SK-N-MC (cell line): ENCODE measurements at regions not wholly inside any gene's neighbourhood (a gene's known extent, or its start where the extent isn't known, plus 50 kb on each side); places are given as distances from the start of the nearest gene placed in this dataset.

Experiments
- DNase-seq: peaks from one replicate; pipeline ENCODE4 v3.0.0-alpha.2; 2011; ENCODE audit warnings: low read depth, low spot score
- H3K27ac ChIP-seq: fragments of 200-600 bp; sonication (generic); 2 replicates; pipeline ENCODE4 v1.5.1; 2016; ENCODE audit warnings: mixed run types
- H3K36me3 ChIP-seq: fragments of 200-600 bp; sonication (generic); 2 replicates; pipeline ENCODE4 v1.6.1; 2017; ENCODE audit warnings: antibody characterized with exemption, low read length, mixed read lengths; ENCODE audit not compliant: insufficient read depth
- H3K4me3 ChIP-seq: fragments of 200-600 bp; sonication (generic); 2 replicates; pipeline ENCODE4 v1.5.1; 2016
- H3K9ac ChIP-seq: fragments of 200-600 bp; sonication (generic); 2 replicates; pipeline ENCODE4 v1.8.0; 2017; ENCODE audit warnings: mixed run types, mixed read lengths; ENCODE audit not compliant: insufficient read length
- H3K9me3 ChIP-seq: fragments of 200-600 bp; sonication (generic); 2 replicates; pipeline ENCODE4 v1.6.1; 2017; ENCODE audit warnings: low read depth, mild to moderate bottlenecking, antibody characterized with exemption, low read length, moderate library complexity, mixed read lengths
- EZH2 ChIP-seq: fragments of 200-600 bp; sonication (generic); IDR thresholded peaks from one replicate; pipeline ENCODE4 v1.6.1; 2017; ENCODE audit warnings: antibody characterized with exemption
- FOXP2 ChIP-seq: optimal IDR thresholded peaks from 2 replicates; pipeline ENCODE3; 2011; ENCODE audit warnings: mild to moderate bottlenecking, moderate library complexity; ENCODE audit not compliant: insufficient read depth; ENCODE audit errors: extremely low read length, control extremely low read depth
- POLR2AphosphoS5 ChIP-seq: IDR thresholded peaks from 2 replicates; pipeline ENCODE4 v1.6.1; 2012; ENCODE audit warnings: mild to moderate bottlenecking, low read depth, low read length, borderline replicate concordance

GRCh38 chr18:67301592-67301991 lies 214.9 kb downstream of the DSEL start:
- no peaks in the 10 kb centered on the region for H3K36me3 ChIP-seq
- no peak for DNase-seq
- no peak overlapping the region for H3K27ac ChIP-seq
- no peak overlapping the region for H3K9ac ChIP-seq
- H3K9me3 ChIP-seq, result no peaks in the 10 kb centered on the region
- TF ChIP-seq POLR2AphosphoS5, result no peak
- no peak for TF ChIP-seq EZH2
- no peak overlapping the region for H3K4me3 ChIP-seq

- TF ChIP-seq EZH2, result no peak
- no peak for TF ChIP-seq POLR2AphosphoS5
- TF ChIP-seq FOXP2, result no peak
- DNase-seq, result no peak
- H3K9me3 ChIP-seq, result no peaks in the 10 kb centered on the region
These were observed 216.0 kb downstream of the DSEL start for GRCh38 chr18:67300498-67300897.

GRCh38 chr18:67292814-67293213 lies 223.7 kb downstream of the DSEL start:
- Histone ChIP-seq H3K27ac (no peak overlapping the region), H3K4me3 (no peak overlapping the region), H3K36me3 (no peaks in the 10 kb centered on the region), H3K9ac (no peak overlapping the region), H3K9me3 (no peaks in the 10 kb centered on the region)
- DNase-seq, result no peak
- TF ChIP-seq FOXP2 (no peak), POLR2AphosphoS5 (no peak), EZH2 (no peak)

More at GRCh38 chr18:67300498-67300897, 216.0 kb downstream of the DSEL start:
- Histone ChIP-seq H3K36me3 (no peaks in the 10 kb centered on the region), H3K9ac (no peak overlapping the region), H3K4me3 (no peak overlapping the region), H3K27ac (no peak overlapping the region)

- TF ChIP-seq POLR2AphosphoS5, result no peak
- TF ChIP-seq FOXP2, result no peak
- no peak for TF ChIP-seq EZH2
- Histone ChIP-seq H3K27ac (no peak overlapping the region), H3K4me3 (no peak overlapping the region), H3K36me3 (no peaks in the 10 kb centered on the region), H3K9ac (no peak overlapping the region), H3K9me3 (no peaks in the 10 kb centered on the region)
- DNase-seq, result no peak
These were observed 226.1 kb downstream of the DSEL start for GRCh38 chr18:67290421-67290820.

GRCh38 chr18:67285583-67285982 lies 230.9 kb downstream of the DSEL start:
- no peaks in the 10 kb centered on the region for H3K9me3 ChIP-seq

GRCh38 chr18:67282796-67283195 lies 233.7 kb downstream of the DSEL start:
- no peaks in the 10 kb centered on the region for H3K9me3 ChIP-seq
- H3K36me3 ChIP-seq, result no peaks in the 10 kb centered on the region
- no peak overlapping the region for H3K27ac ChIP-seq
- DNase-seq, result no peak
- H3K4me3 ChIP-seq, result no peak overlapping the region
- TF ChIP-seq POLR2AphosphoS5, result no peak
- TF ChIP-seq FOXP2, result no peak
- no peak for TF ChIP-seq EZH2
- H3K9ac ChIP-seq, result no peak overlapping the region

More at GRCh38 chr18:67285583-67285982, 230.9 kb downstream of the DSEL start:
- Histone ChIP-seq H3K9ac (no peak overlapping the region), H3K27ac (no peak overlapping the region), H3K36me3 (no peaks in the 10 kb centered on the region), H3K4me3 (no peak overlapping the region)
- DNase-seq, result no peak
- no peak for TF ChIP-seq FOXP2
- no peak for TF ChIP-seq POLR2AphosphoS5
- no peak for TF ChIP-seq EZH2

GRCh38 chr18:67281746-67282145 lies 234.8 kb downstream of the DSEL start:
- no peak for DNase-seq
- Histone ChIP-seq H3K36me3 (no peaks in the 10 kb centered on the region), H3K9me3 (no peaks in the 10 kb centered on the region), H3K9ac (no peak overlapping the region), H3K4me3 (no peak overlapping the region), H3K27ac (no peak overlapping the region)
- TF ChIP-seq EZH2 (no peak), POLR2AphosphoS5 (no peak), FOXP2 (no peak)

- Histone ChIP-seq H3K4me3 (peak overlapping the region; percentile 42; the same call in 1 of the 2 replicates), H3K36me3 (no peaks in the 10 kb centered on the region), H3K9ac (no peak overlapping the region), H3K27ac (no peak overlapping the region), H3K9me3 (no peaks in the 10 kb centered on the region)
- peak; percentile 39 for DNase-seq
- TF ChIP-seq POLR2AphosphoS5, result peak; percentile 48; the same call in 1 of the 2 replicates
- TF ChIP-seq FOXP2, result no peak
These were observed 235.9 kb downstream of the DSEL start for GRCh38 chr18:67280486-67281242.
